ENCODE measurements at regions not wholly inside any gene's neighbourhood (a gene's known extent, or its start where the extent isn't known, plus 50 kb on each side); places are given as distances from the start of the nearest gene placed in this dataset.
"Not testable (repeated sequence)": the region's sequence is repeated elsewhere in the genome, so short reads cannot be mapped to it uniquely, and the experiment has no call there.

GRCh38 chr9:89951675-89952074 lies 346.9 kb downstream of the GADD45G start:
- no peak overlapping the region for H3K27ac ChIP-seq
- DNase-seq (ENCODE audit: low spot score in 2 of 2): no peak
- no peaks in the 10 kb centered on the region for H3K27me3 ChIP-seq
- H3K4me1 ChIP-seq: peaks cover 3 to 5% of the 10 kb centered on the region in 2 donors
- TF ChIP-seq CTCF (IDR thresholded peaks at IDR 0.05): no peak
- intact Hi-C loops (cut with DNase I): no loop called here
- H3K36me3 ChIP-seq: no peaks in the 10 kb centered on the region
- H3K4me3 ChIP-seq: no peak overlapping the region
- H3K9me3 ChIP-seq: no peaks in the 10 kb centered on the region

- DNase-seq (ENCODE audit: low spot score in 2 of 2): no peak
- TF ChIP-seq CTCF (IDR thresholded peaks at IDR 0.05): no peak
Measured at GRCh38 chr9:89952401-89952800, 347.6 kb downstream of the GADD45G start.

GRCh38 chr9:89953263-89953662 lies 348.5 kb downstream of the GADD45G start:
- H3K4me1 ChIP-seq; H3K27me3 ChIP-seq; H3K36me3 ChIP-seq; DNase-seq (ENCODE audit: low spot score in 2 of 2); H3K9me3 ChIP-seq; H3K27ac ChIP-seq; H3K4me3 ChIP-seq; intact Hi-C loops (cut with DNase I): not testable (repeated sequence)

More at GRCh38 chr9:89952401-89952800, 347.6 kb downstream of the GADD45G start:
- H3K27ac ChIP-seq: no peak overlapping the region
- no peak overlapping the region for H3K4me3 ChIP-seq
- H3K27me3 ChIP-seq: no peaks in the 10 kb centered on the region
- peaks cover 3 to 5% of the 10 kb centered on the region in 2 donors for H3K4me1 ChIP-seq
- intact Hi-C loops (cut with DNase I): no loop called here
- H3K36me3 ChIP-seq: no peaks in the 10 kb centered on the region
- H3K9me3 ChIP-seq: no peaks in the 10 kb centered on the region

GRCh38 chr9:89953824-89954615 lies 349.2 kb downstream of the GADD45G start:
- Histone ChIP-seq H3K27me3 (no peaks in the 10 kb centered on the region), H3K36me3 (no peaks in the 10 kb centered on the region), H3K9me3 (no peaks in the 10 kb centered on the region), H3K27ac (no peak overlapping the region), H3K4me3 (no peak overlapping the region), H3K4me1 (peaks cover 3 to 5% of the 10 kb centered on the region in 2 donors)
- DNase-seq (ENCODE audit: low spot score in 2 of 2): no peak
- no peak for TF ChIP-seq CTCF (IDR thresholded peaks at IDR 0.05)
- intact Hi-C loops (cut with DNase I): no loop called here

GRCh38 chr9:89955144-89955543 lies 350.3 kb downstream of the GADD45G start:
- H3K27me3 ChIP-seq: no peaks in the 10 kb centered on the region
- H3K9me3 ChIP-seq: no peaks in the 10 kb centered on the region
- H3K36me3 ChIP-seq: no peaks in the 10 kb centered on the region
- H3K4me3 ChIP-seq: no peak overlapping the region
- H3K4me1 ChIP-seq: peaks cover 3 to 5% of the 10 kb centered on the region in 2 donors
- H3K27ac ChIP-seq: no peak overlapping the region
- no peak for TF ChIP-seq CTCF (IDR thresholded peaks at IDR 0.05)
- intact Hi-C loops (cut with DNase I): no loop called here
- no peak for DNase-seq (ENCODE audit: low spot score in 2 of 2)

GRCh38 chr9:89955626-89956025 lies 350.8 kb downstream of the GADD45G start:
- intact Hi-C loops (cut with DNase I): no loop called here
- no peaks in the 10 kb centered on the region for H3K9me3 ChIP-seq

More at GRCh38 chr9:89955626-89956025, 350.8 kb downstream of the GADD45G start:
- Histone ChIP-seq H3K36me3 (no peaks in the 10 kb centered on the region), H3K27ac (no peak overlapping the region), H3K4me3 (no peak overlapping the region), H3K4me1 (peaks cover 3 to 5% of the 10 kb centered on the region in 2 donors), H3K27me3 (no peaks in the 10 kb centered on the region)
- no peak for TF ChIP-seq CTCF (IDR thresholded peaks at IDR 0.05)
- DNase-seq (ENCODE audit: low spot score in 2 of 2): no peak

All from ascending aorta (tissue), 2 donors.